GM23338 (cell line): ENCODE measurements at regions not wholly inside any gene's neighbourhood (a gene's known extent, or its start where the extent isn't known, plus 50 kb on each side); places are given as distances from the start of the nearest gene placed in this dataset.

Experiments used
- ATAC-seq: fragments of 200-7000 bp; cut with Tn5 transposase; 3 replicates; pipeline ENCODE4 v1.9.1; 2020
- DNase-seq: peaks from one replicate; pipeline ENCODE4 v3.0.0-alpha.2; 2015; ENCODE audit warnings: low spot score
- H2AFZ ChIP-seq: fragments of 200-600 bp; sonication (generic); 2 replicates; pipeline ENCODE4 v1.8.0; 2016; ENCODE audit warnings: antibody characterized with exemption, mild to moderate bottlenecking, moderate library complexity
- H3F3A ChIP-seq: fragments of 200-600 bp; sonication (generic); replicated peaks from 2 replicates; pipeline ENCODE4 v1.8.0; 2017; ENCODE audit warnings: antibody characterized with exemption, mixed run types, low read depth
- H3K27ac ChIP-seq: fragments of 200-600 bp; sonication (generic); 2 replicates; pipeline ENCODE4 v1.6.1; 2016; ENCODE audit warnings: low read depth
- H3K27me3 ChIP-seq: fragments of 200-600 bp; sonication (generic); 2 replicates; pipeline ENCODE4 v1.8.0; 2016; ENCODE audit warnings: mild to moderate bottlenecking, mixed run types, moderate library complexity; ENCODE audit not compliant: insufficient read depth
- H3K36me3 ChIP-seq: fragments of 200-600 bp; sonication (generic); 2 replicates; pipeline ENCODE4 v1.8.0; 2016; ENCODE audit warnings: mild to moderate bottlenecking; ENCODE audit not compliant: insufficient read depth
- H3K4me1 ChIP-seq: fragments of 200-600 bp; sonication (generic); 2 replicates; pipeline ENCODE4 v1.8.0; 2016; ENCODE audit warnings: mild to moderate bottlenecking, moderate library complexity; ENCODE audit not compliant: insufficient read depth
- H3K4me2 ChIP-seq: fragments of 200-600 bp; sonication (generic); 2 replicates; pipeline ENCODE4 v1.7.1; 2017; ENCODE audit warnings: mixed run types
- H3K4me3 ChIP-seq: fragments of 200-600 bp; sonication (generic); 2 replicates; pipeline ENCODE4 v1.6.1; 2016; ENCODE audit warnings: mixed run types
- H3K79me2 ChIP-seq: fragments of 200-600 bp; sonication (generic); replicated peaks from 2 replicates; pipeline ENCODE4 v1.8.0; 2017; ENCODE audit warnings: mild to moderate bottlenecking; ENCODE audit not compliant: insufficient read depth
- H3K9me2 ChIP-seq: fragments of 200-600 bp; sonication (generic); 2 replicates; pipeline ENCODE4 v1.8.0; 2017; ENCODE audit not compliant: insufficient read depth
- H4K20me1 ChIP-seq: fragments of 200-600 bp; sonication (generic); replicated peaks from 2 replicates; pipeline ENCODE4 v1.8.0; 2017; ENCODE audit warnings: mild to moderate bottlenecking; ENCODE audit not compliant: insufficient read depth
- H3K27ac Mint-ChIP-seq: 2 replicates; pipeline ENCODE4 v1.8.0; 2020; ENCODE audit warnings: inconsistent platforms, mild to moderate bottlenecking, moderate library complexity, mixed read lengths
- H3K27me3 Mint-ChIP-seq: 3 replicates; pipeline ENCODE4 v1.8.0; 2022; ENCODE audit warnings: low read depth, mild to moderate bottlenecking, moderate library complexity, mixed read lengths, inconsistent platforms; ENCODE audit not compliant: insufficient read depth, poor library complexity
- H3K36me3 Mint-ChIP-seq: 3 replicates; pipeline ENCODE4 v1.8.0; 2021; ENCODE audit warnings: low read depth, mild to moderate bottlenecking, inconsistent platforms, moderate library complexity, mixed read lengths
- H3K4me1 Mint-ChIP-seq: 3 replicates; pipeline ENCODE4 v1.8.0; 2020; ENCODE audit warnings: mild to moderate bottlenecking, inconsistent platforms, mixed read lengths
- H3K4me3 Mint-ChIP-seq: 3 replicates; pipeline ENCODE4 v1.8.0; 2021; ENCODE audit warnings: moderate library complexity, mild to moderate bottlenecking, inconsistent platforms, mixed read lengths
- H3K9me3 Mint-ChIP-seq: 3 replicates; pipeline ENCODE4 v1.8.0; 2020; ENCODE audit warnings: moderate library complexity, mild to moderate bottlenecking, inconsistent platforms, mixed read lengths
- CREB1 ChIP-seq: fragments of 250-450 bp; sonication (Bioruptor Pico); IDR thresholded peaks from 2 replicates; pipeline ENCODE4 v1.5.0; 2020; ENCODE audit warnings: low read depth, mild to moderate bottlenecking, moderate library complexity
- CTCF ChIP-seq, 2 experiments: fragments of 200-600 bp in 1 of 2; sonication (generic) in 1 of 2; conservative IDR thresholded peaks; 2 replicates each; pipeline versions ENCODE4 v1.5.1 to v1.6.1; 2016 to 2017; ENCODE audit warnings: antibody characterized with exemption in 2 of 2, low read depth in 2 of 2, mild to moderate bottlenecking in 2 of 2, moderate library complexity in 1 of 2
- ETS1 ChIP-seq: IDR thresholded peaks from 2 replicates; pipeline ENCODE4 v1.6.1; 2016; ENCODE audit warnings: antibody characterized with exemption
- EZH2 ChIP-seq: fragments of 200-600 bp; sonication (generic); IDR thresholded peaks from one replicate; pipeline ENCODE4 v1.8.0; 2017; ENCODE audit warnings: antibody characterized with exemption, mild to moderate bottlenecking, low read depth; ENCODE audit not compliant: unreplicated experiment
- EZH2phosphoT487 ChIP-seq: fragments of 200-600 bp; sonication (generic); IDR thresholded peaks from one replicate; pipeline ENCODE4 v1.8.1; 2018; ENCODE audit warnings: antibody characterized with exemption; ENCODE audit not compliant: unreplicated experiment
- JUNB ChIP-seq: IDR thresholded peaks from one replicate; pipeline ENCODE4 v1.6.1; 2016; ENCODE audit warnings: antibody characterized with exemption; ENCODE audit not compliant: unreplicated experiment
- NANOG ChIP-seq: IDR thresholded peaks from 2 replicates; pipeline ENCODE4 v1.6.1; 2016; ENCODE audit warnings: antibody characterized with exemption, borderline replicate concordance
- POLR2AphosphoS5 ChIP-seq: IDR thresholded peaks from 2 replicates; pipeline ENCODE4 v1.6.1; 2016; ENCODE audit warnings: antibody characterized with exemption, low read depth
- REST ChIP-seq: IDR thresholded peaks from one replicate; pipeline ENCODE4 v1.6.1; 2018; ENCODE audit warnings: antibody characterized with exemption; ENCODE audit not compliant: unreplicated experiment
- STAT1 ChIP-seq: IDR thresholded peaks from one replicate; pipeline ENCODE4 v1.6.1; 2016; ENCODE audit warnings: antibody characterized with exemption; ENCODE audit not compliant: unreplicated experiment
- ZNF114 ChIP-seq: fragments of 250-450 bp; sonication (Bioruptor Pico); IDR thresholded peaks from 2 replicates; pipeline ENCODE4 v1.5.0; 2020; ENCODE audit warnings: mild to moderate bottlenecking, moderate library complexity
- ZNF331 ChIP-seq: fragments of 250-450 bp; sonication (Bioruptor Pico); IDR thresholded peaks from 2 replicates; pipeline ENCODE4 v1.5.0; 2020; ENCODE audit warnings: low read depth, mild to moderate bottlenecking, moderate library complexity
- TF ChIP-seq, protein P1 (sequence below): fragments of 250-450 bp; sonication (Bioruptor Pico); IDR thresholded peaks from 2 replicates; pipeline ENCODE4 v1.5.0; 2020; ENCODE audit warnings: mild to moderate bottlenecking, moderate library complexity

GRCh38 chr2:181340891-181341290 lies 116.3 kb upstream of the ITGA4 start:
- no peaks in the 10 kb centered on the region for H3K36me3 Mint-ChIP-seq
- Histone ChIP-seq H3K9me2 (peaks cover 10% of the 10 kb centered on the region; the same call in 1 of the 2 replicates), H2AFZ (no peak overlapping the region), H3K4me1 (peaks cover 3% of the 10 kb centered on the region; the same call in 1 of the 2 replicates), H3K27ac (no peak overlapping the region), H3K4me2 (no peak overlapping the region), H3K4me3 (no peak overlapping the region), H3F3A (no peaks in the 10 kb centered on the region), H3K27me3 (no peaks in the 10 kb centered on the region), H3K79me2 (no peaks in the 10 kb centered on the region), H3K36me3 (no peaks in the 10 kb centered on the region), H4K20me1 (no peaks in the 10 kb centered on the region)
- H3K4me3 Mint-ChIP-seq: no peak overlapping the region
- TF ChIP-seq ETS1 (no peak), CTCF (conservative IDR thresholded peaks at IDR 0.05; ENCODE audit: low read depth in 2 of 2) (no peak), EZH2phosphoT487 (no peak), NANOG (no peak), JUNB (no peak), ZNF331 (CRISPR knock-in tag) (no peak), ZNF114 (no peak), POLR2AphosphoS5 (no peak), STAT1 (no peak), CREB1 (CRISPR knock-in tag) (no peak), REST (no peak), EZH2 (no peak)
- TF ChIP-seq, protein P1, sequence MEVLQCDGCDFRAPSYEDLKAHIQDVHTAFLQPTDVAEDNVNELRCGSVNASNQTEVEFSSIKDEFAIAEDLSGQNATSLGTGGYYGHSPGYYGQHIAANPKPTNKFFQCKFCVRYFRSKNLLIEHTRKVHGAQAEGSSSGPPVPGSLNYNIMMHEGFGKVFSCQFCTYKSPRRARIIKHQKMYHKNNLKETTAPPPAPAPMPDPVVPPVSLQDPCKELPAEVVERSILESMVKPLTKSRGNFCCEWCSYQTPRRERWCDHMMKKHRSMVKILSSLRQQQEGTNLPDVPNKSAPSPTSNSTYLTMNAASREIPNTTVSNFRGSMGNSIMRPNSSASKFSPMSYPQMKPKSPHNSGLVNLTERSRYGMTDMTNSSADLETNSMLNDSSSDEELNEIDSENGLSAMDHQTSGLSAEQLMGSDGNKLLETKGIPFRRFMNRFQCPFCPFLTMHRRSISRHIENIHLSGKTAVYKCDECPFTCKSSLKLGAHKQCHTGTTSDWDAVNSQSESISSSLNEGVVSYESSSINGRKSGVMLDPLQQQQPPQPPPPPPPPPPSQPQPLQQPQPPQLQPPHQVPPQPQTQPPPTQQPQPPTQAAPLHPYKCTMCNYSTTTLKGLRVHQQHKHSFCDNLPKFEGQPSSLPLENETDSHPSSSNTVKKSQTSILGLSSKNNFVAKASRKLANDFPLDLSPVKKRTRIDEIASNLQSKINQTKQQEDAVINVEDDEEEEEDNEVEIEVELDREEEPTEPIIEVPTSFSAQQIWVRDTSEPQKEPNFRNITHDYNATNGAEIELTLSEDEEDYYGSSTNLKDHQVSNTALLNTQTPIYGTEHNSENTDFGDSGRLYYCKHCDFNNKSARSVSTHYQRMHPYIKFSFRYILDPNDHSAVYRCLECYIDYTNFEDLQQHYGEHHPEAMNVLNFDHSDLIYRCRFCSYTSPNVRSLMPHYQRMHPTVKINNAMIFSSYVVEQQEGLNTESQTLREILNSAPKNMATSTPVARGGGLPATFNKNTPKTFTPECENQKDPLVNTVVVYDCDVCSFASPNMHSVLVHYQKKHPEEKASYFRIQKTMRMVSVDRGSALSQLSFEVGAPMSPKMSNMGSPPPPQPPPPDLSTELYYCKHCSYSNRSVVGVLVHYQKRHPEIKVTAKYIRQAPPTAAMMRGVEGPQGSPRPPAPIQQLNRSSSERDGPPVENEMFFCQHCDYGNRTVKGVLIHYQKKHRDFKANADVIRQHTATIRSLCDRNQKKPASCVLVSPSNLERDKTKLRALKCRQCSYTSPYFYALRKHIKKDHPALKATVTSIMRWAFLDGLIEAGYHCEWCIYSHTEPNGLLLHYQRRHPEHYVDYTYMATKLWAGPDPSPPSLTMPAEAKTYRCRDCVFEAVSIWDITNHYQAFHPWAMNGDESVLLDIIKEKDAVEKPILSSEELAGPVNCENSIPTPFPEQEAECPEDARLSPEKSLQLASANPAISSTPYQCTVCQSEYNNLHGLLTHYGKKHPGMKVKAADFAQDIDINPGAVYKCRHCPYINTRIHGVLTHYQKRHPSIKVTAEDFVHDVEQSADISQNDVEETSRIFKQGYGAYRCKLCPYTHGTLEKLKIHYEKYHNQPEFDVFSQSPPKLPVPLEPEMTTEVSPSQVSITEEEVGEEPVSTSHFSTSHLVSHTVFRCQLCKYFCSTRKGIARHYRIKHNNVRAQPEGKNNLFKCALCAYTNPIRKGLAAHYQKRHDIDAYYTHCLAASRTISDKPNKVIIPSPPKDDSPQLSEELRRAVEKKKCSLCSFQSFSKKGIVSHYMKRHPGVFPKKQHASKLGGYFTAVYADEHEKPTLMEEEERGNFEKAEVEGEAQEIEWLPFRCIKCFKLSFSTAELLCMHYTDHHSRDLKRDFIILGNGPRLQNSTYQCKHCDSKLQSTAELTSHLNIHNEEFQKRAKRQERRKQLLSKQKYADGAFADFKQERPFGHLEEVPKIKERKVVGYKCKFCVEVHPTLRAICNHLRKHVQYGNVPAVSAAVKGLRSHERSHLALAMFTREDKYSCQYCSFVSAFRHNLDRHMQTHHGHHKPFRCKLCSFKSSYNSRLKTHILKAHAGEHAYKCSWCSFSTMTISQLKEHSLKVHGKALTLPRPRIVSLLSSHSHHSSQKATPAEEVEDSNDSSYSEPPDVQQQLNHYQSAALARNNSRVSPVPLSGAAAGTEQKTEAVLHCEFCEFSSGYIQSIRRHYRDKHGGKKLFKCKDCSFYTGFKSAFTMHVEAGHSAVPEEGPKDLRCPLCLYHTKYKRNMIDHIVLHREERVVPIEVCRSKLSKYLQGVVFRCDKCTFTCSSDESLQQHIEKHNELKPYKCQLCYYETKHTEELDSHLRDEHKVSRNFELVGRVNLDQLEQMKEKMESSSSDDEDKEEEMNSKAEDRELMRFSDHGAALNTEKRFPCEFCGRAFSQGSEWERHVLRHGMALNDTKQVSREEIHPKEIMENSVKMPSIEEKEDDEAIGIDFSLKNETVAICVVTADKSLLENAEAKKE (CRISPR knock-in tag): no peak
- ATAC-seq (no peak), DNase-seq (no peak)
- H3K27me3 Mint-ChIP-seq: peaks cover 2% of the 10 kb centered on the region
- peaks cover 3% of the 10 kb centered on the region for H3K4me1 Mint-ChIP-seq
- H3K27ac Mint-ChIP-seq: no peak overlapping the region
- H3K9me3 Mint-ChIP-seq: peaks cover 2% of the 10 kb centered on the region; the same call in 2 of the 3 replicates
